IMR-90 (cell line): ENCODE measurements at regions not wholly inside any gene's neighbourhood (a gene's known extent, or its start where the extent isn't known, plus 50 kb on each side); places are given as distances from the start of the nearest gene placed in this dataset.
A peak's percentile ranks its signal among the peaks of the same experiment; 100 is the strongest.

Source experiments
- ATAC-seq: fragments of 200-7000 bp; cut with Tn5 transposase; 2 replicates; pipeline ENCODE4 v1.9.1; 2020; ENCODE audit warnings: low read depth, mild to moderate bottlenecking, moderate library complexity
- BruUV-seq: library from RNA; stranded (reverse); fragments of 400-500 nt; replicated peaks from 2 replicates; lab custom pipeline; 2021; lab: Mats Ljungman, UMichigan
- CTCF ChIA-PET: fragments of 300-600 bp; formaldehyde crosslinking; extraction: SDS; loops from one replicate; lab custom pipeline; 2021; ENCODE audit warnings: antibody characterized with exemption; lab: Yijun Ruan, JAX
- POLR2A ChIA-PET: fragments of 300-600 bp; sonication (Branson Sonifier 250); formaldehyde crosslinking; loops from one replicate; lab custom pipeline; 2022; ENCODE audit warnings: antibody characterized with exemption; ENCODE audit not compliant: unreplicated experiment; lab: Charles Lee
- DNase-seq: peaks from one replicate; pipeline ENCODE4 v3.0.0; 2013
- H2AFZ ChIP-seq: replicated peaks from 2 replicates; pipeline ENCODE3; 2013; ENCODE audit warnings: low read length, mild to moderate bottlenecking; ENCODE audit not compliant: poor library complexity
- H2AK5ac ChIP-seq: 2 replicates; pipeline ENCODE4 v1.6.1; 2013; ENCODE audit warnings: low read depth, low read length, inconsistent platforms
- H2AK9ac ChIP-seq: replicated peaks from 2 replicates; pipeline ENCODE3; 2013; ENCODE audit warnings: mild to moderate bottlenecking, low read depth, low read length, moderate library complexity; ENCODE audit not compliant: poor library complexity
- H2BK120ac ChIP-seq: 2 replicates; pipeline ENCODE4 v1.6.1; 2013; ENCODE audit warnings: low read depth, low read length, inconsistent platforms
- H2BK15ac ChIP-seq: 3 replicates; pipeline ENCODE4 v1.6.1; 2013; ENCODE audit warnings: low read depth, low read length, inconsistent platforms
- H2BK20ac ChIP-seq: 2 replicates; pipeline ENCODE4 v1.6.1; 2013; ENCODE audit warnings: low read depth, mild to moderate bottlenecking, inconsistent platforms, low read length, moderate library complexity
- H2BK5ac ChIP-seq: 2 replicates; pipeline ENCODE4 v1.6.1; 2013; ENCODE audit warnings: mild to moderate bottlenecking, low read depth, low read length, inconsistent platforms; ENCODE audit not compliant: poor library complexity, severe bottlenecking
- H3K14ac ChIP-seq: replicated peaks from 2 replicates; pipeline ENCODE4 v1.6.1; 2013; ENCODE audit warnings: low read depth, low read length, inconsistent platforms
- H3K18ac ChIP-seq: 2 replicates; pipeline ENCODE4 v1.6.1; 2013; ENCODE audit warnings: low read depth, low read length, control low read depth
- H3K23ac ChIP-seq: 2 replicates; pipeline ENCODE4 v1.6.1; 2013; ENCODE audit warnings: low read depth, low read length, inconsistent platforms
- H3K27ac ChIP-seq: 2 replicates; pipeline ENCODE4 v1.5.1; 2013; ENCODE audit warnings: mild to moderate bottlenecking, control low read depth, low read length; ENCODE audit not compliant: insufficient read depth
- H3K27me3 ChIP-seq: 2 replicates; pipeline ENCODE4 v1.6.1; 2013; ENCODE audit warnings: low read length; ENCODE audit not compliant: control insufficient read depth, insufficient read depth
- H3K36me3 ChIP-seq: 2 replicates; pipeline ENCODE4 v1.6.1; 2013; ENCODE audit warnings: low read length, mixed read lengths; ENCODE audit not compliant: control insufficient read depth, insufficient read depth
- H3K4ac ChIP-seq: 2 replicates; pipeline ENCODE4 v1.6.1; 2013; ENCODE audit warnings: low read depth, low read length, inconsistent platforms
- H3K4me1 ChIP-seq: 2 replicates; pipeline ENCODE4 v1.6.1; 2013; ENCODE audit warnings: low read length, mixed read lengths; ENCODE audit not compliant: control insufficient read depth, insufficient read depth
- H3K4me2 ChIP-seq: 2 replicates; pipeline ENCODE4 v1.6.1; 2013; ENCODE audit warnings: low read depth, mild to moderate bottlenecking, control low read depth, low read length, moderate library complexity
- H3K4me3 ChIP-seq: 2 replicates; pipeline ENCODE4 v1.5.1; 2013; ENCODE audit warnings: low read depth, mild to moderate bottlenecking, control low read depth, low read length, moderate library complexity; ENCODE audit not compliant: insufficient read depth
- H3K56ac ChIP-seq: 2 replicates; pipeline ENCODE4 v1.6.1; 2013; ENCODE audit warnings: low read length, inconsistent platforms; ENCODE audit not compliant: insufficient read depth; ENCODE audit errors: extremely low read depth
- H3K79me1 ChIP-seq, 2 experiments: 2 replicates each; pipeline ENCODE4 v1.6.1; 2013; ENCODE audit warnings: low read length in 2 of 2, inconsistent platforms in 1 of 2, low read depth in 1 of 2
- H3K9ac ChIP-seq: 2 replicates; pipeline ENCODE4 v1.6.1; 2013; ENCODE audit warnings: low read depth, low read length, control low read depth
- H3K9me1 ChIP-seq: 2 replicates; pipeline ENCODE4 v1.6.1; 2013; ENCODE audit warnings: low read length, inconsistent platforms; ENCODE audit not compliant: insufficient read depth
- H3K9me3 ChIP-seq: 2 replicates; pipeline ENCODE4 v1.6.1; 2013; ENCODE audit warnings: low read length; ENCODE audit not compliant: control insufficient read depth, insufficient read depth
- H4K20me1 ChIP-seq: 2 replicates; pipeline ENCODE4 v1.6.1; 2013; ENCODE audit warnings: low read length, inconsistent platforms; ENCODE audit not compliant: insufficient read depth
- H4K5ac ChIP-seq: 2 replicates; pipeline ENCODE4 v1.6.1; 2013; ENCODE audit warnings: mild to moderate bottlenecking, low read depth, low read length, control low read depth
- H4K8ac ChIP-seq, 2 experiments: 2 replicates each; pipeline ENCODE4 v1.6.1; 2013; ENCODE audit warnings: low read depth in 2 of 2, low read length in 2 of 2, control low read depth in 1 of 2, inconsistent platforms in 1 of 2
- H4K91ac ChIP-seq: 2 replicates; pipeline ENCODE4 v1.6.1; 2013; ENCODE audit warnings: low read depth, low read length, inconsistent platforms; ENCODE audit not compliant: insufficient read depth
- CEBPB ChIP-seq: IDR thresholded peaks from 2 replicates; pipeline ENCODE4 v1.6.1; 2012; ENCODE audit warnings: low read depth, low read length, improper control_type of control experiment
- CHD1 ChIP-seq: IDR thresholded peaks from 2 replicates; pipeline ENCODE4 v1.6.1; 2012; ENCODE audit warnings: low read depth, low read length, improper control_type of control experiment
- FOS ChIP-seq: fragments of 150-350 bp; IDR thresholded peaks from 2 replicates; pipeline ENCODE4 v1.6.1; 2016; ENCODE audit warnings: low read depth, low read length
- MAFK ChIP-seq: IDR thresholded peaks from 2 replicates; pipeline ENCODE4 v1.6.1; 2012; ENCODE audit warnings: low read depth, low read length, improper control_type of control experiment
- MAZ ChIP-seq: IDR thresholded peaks from 2 replicates; pipeline ENCODE4 v1.6.1; 2012; ENCODE audit warnings: low read depth, mild to moderate bottlenecking, low read length, improper control_type of control experiment, moderate library complexity, borderline replicate concordance
- MXI1 ChIP-seq: IDR thresholded peaks from 2 replicates; pipeline ENCODE4 v1.6.1; 2012; ENCODE audit warnings: low read depth, mild to moderate bottlenecking, low read length, moderate library complexity, borderline replicate concordance
- NFE2L2 ChIP-seq: fragments of 150-350 bp; IDR thresholded peaks from 2 replicates; pipeline ENCODE4 v1.6.1; 2016; ENCODE audit warnings: low read depth, mild to moderate bottlenecking, low read length
- POLR2A ChIP-seq: IDR thresholded peaks from 2 replicates; pipeline ENCODE4 v1.6.1; 2012; ENCODE audit warnings: mild to moderate bottlenecking, low read depth, low read length
- RAD21 ChIP-seq: IDR thresholded peaks from 2 replicates; pipeline ENCODE4 v1.6.1; 2012; ENCODE audit warnings: low read length, improper control_type of control experiment
- RFX5 ChIP-seq: IDR thresholded peaks from 2 replicates; pipeline ENCODE4 v1.8.0; 2012; ENCODE audit warnings: low read depth, mild to moderate bottlenecking, low read length, moderate library complexity
- SMC3 ChIP-seq: fragments of 150-350 bp; IDR thresholded peaks from 2 replicates; pipeline ENCODE4 v1.6.1; 2016; ENCODE audit warnings: low read depth, mild to moderate bottlenecking, antibody characterized with exemption, low read length, moderate library complexity
- WGBS, 2 experiments: methylation state at CpG; one replicate each; pipeline versions ENCODE4 v1.1.5 to v1.1.7; 2013; ENCODE audit warnings: missing lambda C conversion rate in 2 of 2; ENCODE audit not compliant: insufficient read length in 1 of 2; ENCODE audit errors: extremely low coverage in 2 of 2; 5-methylcytosine and 5-hydroxymethylcytosine counted together
- dilution Hi-C: fragments of 300-500 bp; cut with HindIII; formaldehyde crosslinking; loops from one replicate; pipeline ENCODE4 v1.14.3; 2018; ENCODE audit warnings: low sequenced_read_pairs; ENCODE audit not compliant: unreplicated experiment
- in situ Hi-C: fragments of 300-500 bp; cut with MboI; formaldehyde crosslinking; loops from 3 replicates; pipeline ENCODE4 v1.14.3; 2019; ENCODE audit warnings: low sequenced_read_pairs, inconsistent platforms, mixed read lengths
- intact Hi-C: fragments of 100-400 bp; cut with micrococcal nuclease; formaldehyde crosslinking; loops from 2 replicates; pipeline ENCODE4 v1.10.0; 2022
- TF ChIP-seq, protein P1 (sequence below): fragments of 150-350 bp; IDR thresholded peaks from 2 replicates; pipeline ENCODE4 v1.6.1; 2017; ENCODE audit warnings: mild to moderate bottlenecking, antibody characterized with exemption, low read length, low read depth

DNA sequence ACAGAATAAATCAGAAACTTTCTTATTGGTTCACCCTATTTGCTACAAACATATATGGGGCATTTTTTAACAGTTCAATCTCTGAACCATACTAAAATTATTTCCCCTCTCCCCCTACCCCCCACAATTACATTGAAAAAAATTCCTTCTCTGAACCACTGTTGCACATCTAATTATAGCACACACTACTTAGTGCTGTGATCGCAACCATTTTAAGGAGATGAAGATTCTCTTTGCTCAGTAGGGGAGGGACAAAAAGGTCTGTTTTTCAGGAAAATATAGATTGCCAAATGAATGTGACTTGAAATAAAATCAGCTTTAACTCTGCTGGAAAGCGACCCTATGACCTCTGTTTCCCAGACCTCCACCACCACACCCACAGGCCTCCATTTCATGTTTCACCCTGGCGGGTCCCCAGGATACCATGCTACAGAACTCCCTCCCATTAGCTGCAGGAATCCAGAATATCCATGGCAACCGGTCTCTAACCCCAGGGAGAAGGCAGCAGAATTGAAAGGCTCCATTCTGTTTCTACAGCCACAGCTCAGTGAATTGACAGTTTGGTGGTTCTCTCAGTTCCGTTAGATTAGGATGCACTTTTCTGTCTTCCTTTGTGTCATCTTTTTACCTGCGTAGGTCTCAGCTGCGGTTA, 286.3 kb downstream of the TBC1D4 start:
- 88% methylated on average over 4 of the region's 7 CpGs; no CpG with 5 or more reads in 1 of the 2 experiments for WGBS, 2 experiments
- H3K4me2 ChIP-seq: no peak overlapping the region; the same call in 1 of the 2 replicates
- TF ChIP-seq FOS: no peak
- TF ChIP-seq MXI1: no peak
- no peak for TF ChIP-seq MAFK
- TF ChIP-seq SMC3: no peak
- no peak for TF ChIP-seq RAD21
- TF ChIP-seq NFE2L2: no peak
- no peak for TF ChIP-seq RFX5
- TF ChIP-seq POLR2A: no peak
- no peak for TF ChIP-seq CHD1
- TF ChIP-seq CEBPB: no peak
- TF ChIP-seq MAZ: no peak
- TF ChIP-seq, protein P1, sequence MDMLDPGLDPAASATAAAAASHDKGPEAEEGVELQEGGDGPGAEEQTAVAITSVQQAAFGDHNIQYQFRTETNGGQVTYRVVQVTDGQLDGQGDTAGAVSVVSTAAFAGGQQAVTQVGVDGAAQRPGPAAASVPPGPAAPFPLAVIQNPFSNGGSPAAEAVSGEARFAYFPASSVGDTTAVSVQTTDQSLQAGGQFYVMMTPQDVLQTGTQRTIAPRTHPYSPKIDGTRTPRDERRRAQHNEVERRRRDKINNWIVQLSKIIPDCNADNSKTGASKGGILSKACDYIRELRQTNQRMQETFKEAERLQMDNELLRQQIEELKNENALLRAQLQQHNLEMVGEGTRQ: no peak

More for the DNA sequence above, 286.3 kb downstream of the TBC1D4 start:
- H3K27ac ChIP-seq: no peak overlapping the region
- no peak overlapping the region for H2BK120ac ChIP-seq
- POLR2A ChIA-PET: no interaction called here
- BruUV-seq: no TSS peak
- H3K56ac ChIP-seq: no peak overlapping the region
- H3K18ac ChIP-seq: no peak overlapping the region
- no peak overlapping the region for H3K4me3 ChIP-seq
- no peak overlapping the region for H4K8ac ChIP-seq
- H3K27me3 ChIP-seq: peaks cover 7% of the 10 kb centered on the region
- H3K9ac ChIP-seq: no peak overlapping the region
- H2AK5ac ChIP-seq: no peak overlapping the region
- H2BK20ac ChIP-seq: no peak overlapping the region
- no peak overlapping the region for H3K4ac ChIP-seq
- no peak overlapping the region for H3K14ac ChIP-seq
- CTCF ChIA-PET: no interaction called here
- H3K9me3 ChIP-seq: no peaks in the 10 kb centered on the region
- H3K9me1 ChIP-seq: no peaks in the 10 kb centered on the region
- dilution Hi-C loops (no loop called here), intact Hi-C loops (no loop called here), in situ Hi-C loops (no loop called here)
- no peak overlapping the region for H4K5ac ChIP-seq
- no peak for DNase-seq
- H3K36me3 ChIP-seq: no peaks in the 10 kb centered on the region
- H2BK15ac ChIP-seq: no peak overlapping the region
- H3K23ac ChIP-seq: no peak overlapping the region
- H2AFZ ChIP-seq: no peak overlapping the region
- ATAC-seq: 0 out of 2 replicates have a peak, but pooled peaks have one; percentile 11
- H4K91ac ChIP-seq: no peak overlapping the region
- no peaks in the 10 kb centered on the region for H4K20me1 ChIP-seq
- H3K4me1 ChIP-seq: peaks cover 3% of the 10 kb centered on the region; the same call in 1 of the 2 replicates
- no peak overlapping the region for H2BK5ac ChIP-seq
- H3K79me1 ChIP-seq: no peaks in the 10 kb centered on the region
- H2AK9ac ChIP-seq: no peak overlapping the region
